ENCODE measurements at regions not wholly inside any gene's neighbourhood (a gene's known extent, or its start where the extent isn't known, plus 50 kb on each side); places are given as distances from the start of the nearest gene placed in this dataset.

GRCh38 chr1:195376190-195376589 is 1232.0 kb downstream of the KCNT2 start:
- no peak for DNase-seq (ENCODE audit: low read depth)

GRCh38 chr1:195373856-195374255 is 1234.4 kb downstream of the KCNT2 start:
- DNase-seq (ENCODE audit: low read depth): no peak

GRCh38 chr1:195345149-195345548 is 1263.1 kb downstream of the KCNT2 start:
- DNase-seq (ENCODE audit: low read depth): no peak

- DNase-seq (ENCODE audit: low read depth): no peak
These were observed 1270.6 kb downstream of the KCNT2 start for GRCh38 chr1:195337646-195338045.

GRCh38 chr1:195336812-195337211 is 1271.4 kb downstream of the KCNT2 start:
- DNase-seq (ENCODE audit: low read depth): no peak

- no peak for DNase-seq (ENCODE audit: low read depth)
These were observed 1272.7 kb downstream of the KCNT2 start for GRCh38 chr1:195335541-195335940.

- DNase-seq (ENCODE audit: low read depth): no peak
These were observed 1276.1 kb downstream of the KCNT2 start for GRCh38 chr1:195332102-195332501.

- no peak for DNase-seq (ENCODE audit: low read depth)
These were observed 1279.6 kb downstream of the KCNT2 start for GRCh38 chr1:195328681-195329080.

GRCh38 chr1:195328102-195328501 is 1280.1 kb downstream of the KCNT2 start:
- no peak for DNase-seq (ENCODE audit: low read depth)

GRCh38 chr1:195327361-195327760 is 1280.9 kb downstream of the KCNT2 start:
- no peak for DNase-seq (ENCODE audit: low read depth)

- no peak for DNase-seq (ENCODE audit: low read depth)
These were observed 1281.9 kb downstream of the KCNT2 start for GRCh38 chr1:195326325-195326724.

GRCh38 chr1:195325181-195325580 is 1283.1 kb downstream of the KCNT2 start:
- no peak for DNase-seq (ENCODE audit: low read depth)

GRCh38 chr1:195306281-195306680 is 1302.0 kb downstream of the KCNT2 start:
- no peak for DNase-seq (ENCODE audit: low read depth)

- DNase-seq (ENCODE audit: low read depth): no peak
These were observed 1313.3 kb downstream of the KCNT2 start for GRCh38 chr1:195294911-195295310.

- no peak for DNase-seq (ENCODE audit: low read depth)
These were observed 1329.6 kb downstream of the KCNT2 start for GRCh38 chr1:195278644-195279043.

- no peak for DNase-seq (ENCODE audit: low read depth)
These were observed 1332.5 kb downstream of the KCNT2 start for GRCh38 chr1:195275710-195276109.

GRCh38 chr1:195251900-195252299 is 1356.3 kb downstream of the KCNT2 start:
- no peak for DNase-seq (ENCODE audit: low read depth)

- DNase-seq (ENCODE audit: low read depth): no peak
These were observed 1364.7 kb downstream of the KCNT2 start for GRCh38 chr1:195243492-195243891.

- DNase-seq (ENCODE audit: low read depth): no peak
These were observed 1367.2 kb downstream of the KCNT2 start for GRCh38 chr1:195241066-195241465.

GRCh38 chr1:195238313-195238712 is 1369.9 kb downstream of the KCNT2 start:
- no peak for DNase-seq (ENCODE audit: low read depth)

- DNase-seq (ENCODE audit: low read depth): no peak
These were observed 1371.0 kb downstream of the KCNT2 start for GRCh38 chr1:195236991-195237889.

GRCh38 chr1:195218428-195219212 is 1389.6 kb downstream of the KCNT2 start:
- no peak for DNase-seq (ENCODE audit: low read depth)

GRCh38 chr1:195202241-195202640 is 1406.0 kb downstream of the KCNT2 start:
- no peak for DNase-seq (ENCODE audit: low read depth)

All from activated T-cell treated with anti-CD3 and anti-CD28 coated beads for 1 hour (primary cell).